Parathyroid adenoma (tissue), 2 donors: ENCODE measurements at regions not wholly inside any gene's neighbourhood (a gene's known extent, or its start where the extent isn't known, plus 50 kb on each side); places are given as distances from the start of the nearest gene placed in this dataset.

Experiments used
- H2AFZ ChIP-seq: fragments of 300-600 bp; sonication (generic); one replicate; pipeline ENCODE4 v1.7.0; 2017; ENCODE audit warnings: antibody characterized with exemption, mild to moderate bottlenecking
- H3K27ac ChIP-seq: fragments of 300-600 bp; sonication (generic); one replicate; pipeline ENCODE4 v1.7.0; 2017
- H3K27me3 ChIP-seq: fragments of 300-600 bp; sonication (generic); one replicate; pipeline ENCODE4 v1.7.0; 2017; ENCODE audit warnings: low read length; ENCODE audit not compliant: control insufficient read depth, insufficient read depth
- H3K36me3 ChIP-seq: fragments of 300-600 bp; sonication (generic); one replicate; pipeline ENCODE4 v1.7.0; 2017; ENCODE audit warnings: low read length; ENCODE audit not compliant: control insufficient read depth, insufficient read depth
- H3K4me1 ChIP-seq: fragments of 300-600 bp; sonication (generic); one replicate; pipeline ENCODE4 v1.7.0; 2017; ENCODE audit warnings: control low read depth
- H3K4me2 ChIP-seq: fragments of 300-600 bp; sonication (generic); one replicate; pipeline ENCODE4 v1.7.0; 2017; ENCODE audit warnings: low read length
- H3K4me3 ChIP-seq: fragments of 300-600 bp; sonication (generic); one replicate; pipeline ENCODE4 v1.7.0; 2017; ENCODE audit warnings: low read depth, low read length
- H3K79me2 ChIP-seq: fragments of 300-600 bp; sonication (generic); one replicate; pipeline ENCODE4 v1.7.0; 2017; ENCODE audit warnings: control low read depth
- H3K9ac ChIP-seq: fragments of 300-600 bp; sonication (generic); one replicate; pipeline ENCODE4 v1.7.0; 2017; ENCODE audit warnings: mild to moderate bottlenecking
- H3K9me3 ChIP-seq: fragments of 300-600 bp; sonication (generic); one replicate; pipeline ENCODE4 v1.7.0; 2017; ENCODE audit warnings: low read length; ENCODE audit not compliant: control insufficient read depth
- CTCF ChIP-seq: fragments of 300-600 bp; sonication (generic); IDR thresholded peaks from one replicate; pipeline ENCODE4 v1.7.0; 2017; ENCODE audit warnings: antibody characterized with exemption, mild to moderate bottlenecking
- donor health status: primary hyperparathyroidism.

GRCh38 chr9:28249424-28249823 is 676.1 kb upstream of the C9orf72 start:
- Histone ChIP-seq H3K9me3 (no peaks in the 10 kb centered on the region), H3K9ac (no peak overlapping the region), H3K27ac (no peak overlapping the region), H3K4me3 (no peak overlapping the region), H3K36me3 (no peaks in the 10 kb centered on the region), H3K4me1 (no peaks in the 10 kb centered on the region), H2AFZ (no peak overlapping the region), H3K79me2 (no peaks in the 10 kb centered on the region), H3K4me2 (no peak overlapping the region), H3K27me3 (no peaks in the 10 kb centered on the region)
- TF ChIP-seq CTCF: no peak

- Histone ChIP-seq H3K36me3 (no peaks in the 10 kb centered on the region), H3K4me3 (no peak overlapping the region), H3K79me2 (no peaks in the 10 kb centered on the region), H3K4me1 (no peaks in the 10 kb centered on the region), H3K27me3 (no peaks in the 10 kb centered on the region), H3K9me3 (no peaks in the 10 kb centered on the region), H3K27ac (no peak overlapping the region), H3K9ac (no peak overlapping the region), H2AFZ (no peak overlapping the region), H3K4me2 (no peak overlapping the region)
- no peak for TF ChIP-seq CTCF
Observed at GRCh38 chr9:28255174-28255573, 681.9 kb upstream of the C9orf72 start.

- no peak for TF ChIP-seq CTCF
- no peaks in the 10 kb centered on the region for H3K9me3 ChIP-seq
Observed at GRCh38 chr9:28260330-28260729, 687.0 kb upstream of the C9orf72 start.

GRCh38 chr9:28264368-28264767 is 691.1 kb upstream of the C9orf72 start:
- Histone ChIP-seq H2AFZ (no peak overlapping the region), H3K4me2 (no peak overlapping the region), H3K4me3 (no peak overlapping the region), H3K27me3 (no peaks in the 10 kb centered on the region), H3K4me1 (no peaks in the 10 kb centered on the region), H3K9me3 (no peaks in the 10 kb centered on the region), H3K9ac (no peak overlapping the region), H3K79me2 (no peaks in the 10 kb centered on the region), H3K27ac (no peak overlapping the region), H3K36me3 (no peaks in the 10 kb centered on the region)
- no peak for TF ChIP-seq CTCF

More at GRCh38 chr9:28260330-28260729, 687.0 kb upstream of the C9orf72 start:
- Histone ChIP-seq H3K4me3 (no peak overlapping the region), H3K27ac (no peak overlapping the region), H3K79me2 (no peaks in the 10 kb centered on the region), H3K4me2 (no peak overlapping the region), H3K9ac (no peak overlapping the region), H3K36me3 (no peaks in the 10 kb centered on the region), H3K27me3 (no peaks in the 10 kb centered on the region), H3K4me1 (no peaks in the 10 kb centered on the region), H2AFZ (no peak overlapping the region)

GRCh38 chr9:28267351-28267750 is 694.1 kb upstream of the C9orf72 start:
- Histone ChIP-seq H3K4me1 (no peaks in the 10 kb centered on the region), H2AFZ (no peak overlapping the region), H3K9ac (no peak overlapping the region), H3K27ac (no peak overlapping the region), H3K4me3 (no peak overlapping the region), H3K27me3 (no peaks in the 10 kb centered on the region), H3K36me3 (no peaks in the 10 kb centered on the region), H3K4me2 (no peak overlapping the region), H3K79me2 (no peaks in the 10 kb centered on the region), H3K9me3 (no peaks in the 10 kb centered on the region)
- no peak for TF ChIP-seq CTCF
